ENCODE measurements at regions not wholly inside any gene's neighbourhood (a gene's known extent, or its start where the extent isn't known, plus 50 kb on each side); places are given as distances from the start of the nearest gene placed in this dataset.
"Not testable (repeated sequence)": the region's sequence is repeated elsewhere in the genome, so short reads cannot be mapped to it uniquely, and the experiment has no call there.

DNA sequence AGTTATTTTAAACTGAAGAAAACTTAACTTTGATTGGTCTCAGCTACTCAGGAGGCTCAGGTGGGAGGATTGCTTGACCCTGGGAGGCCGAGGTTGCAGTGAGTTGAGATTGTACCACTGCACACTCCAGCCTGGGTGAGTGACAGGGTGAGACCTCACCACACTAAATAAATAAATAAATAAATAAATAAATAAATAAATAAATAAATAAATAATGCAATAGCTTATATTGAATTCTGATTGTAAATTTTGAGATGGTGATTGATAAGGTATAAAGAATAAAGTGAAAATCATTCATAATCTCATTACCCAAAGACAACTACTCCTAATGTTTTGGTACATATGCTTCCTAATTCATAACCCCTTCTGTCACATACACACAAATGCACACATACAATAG is 58.1 kb downstream of the TUBA3C start:
- no peak for TF ChIP-seq POLR2A (IDR thresholded peaks at IDR 0.05)
- no peak for TF ChIP-seq POLR2AphosphoS5 (IDR thresholded peaks at IDR 0.05)
- TF ChIP-seq, protein P1, sequence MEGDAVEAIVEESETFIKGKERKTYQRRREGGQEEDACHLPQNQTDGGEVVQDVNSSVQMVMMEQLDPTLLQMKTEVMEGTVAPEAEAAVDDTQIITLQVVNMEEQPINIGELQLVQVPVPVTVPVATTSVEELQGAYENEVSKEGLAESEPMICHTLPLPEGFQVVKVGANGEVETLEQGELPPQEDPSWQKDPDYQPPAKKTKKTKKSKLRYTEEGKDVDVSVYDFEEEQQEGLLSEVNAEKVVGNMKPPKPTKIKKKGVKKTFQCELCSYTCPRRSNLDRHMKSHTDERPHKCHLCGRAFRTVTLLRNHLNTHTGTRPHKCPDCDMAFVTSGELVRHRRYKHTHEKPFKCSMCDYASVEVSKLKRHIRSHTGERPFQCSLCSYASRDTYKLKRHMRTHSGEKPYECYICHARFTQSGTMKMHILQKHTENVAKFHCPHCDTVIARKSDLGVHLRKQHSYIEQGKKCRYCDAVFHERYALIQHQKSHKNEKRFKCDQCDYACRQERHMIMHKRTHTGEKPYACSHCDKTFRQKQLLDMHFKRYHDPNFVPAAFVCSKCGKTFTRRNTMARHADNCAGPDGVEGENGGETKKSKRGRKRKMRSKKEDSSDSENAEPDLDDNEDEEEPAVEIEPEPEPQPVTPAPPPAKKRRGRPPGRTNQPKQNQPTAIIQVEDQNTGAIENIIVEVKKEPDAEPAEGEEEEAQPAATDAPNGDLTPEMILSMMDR (IDR thresholded peaks at IDR 0.05): no peak
- no peak for TF ChIP-seq EP300 (IDR thresholded peaks at IDR 0.05)
- H3K36me3 ChIP-seq: no peaks in the 10 kb centered on the region
- ATAC-seq (ENCODE audit: low FRiP score in 2 of 2): no peak

DNA sequence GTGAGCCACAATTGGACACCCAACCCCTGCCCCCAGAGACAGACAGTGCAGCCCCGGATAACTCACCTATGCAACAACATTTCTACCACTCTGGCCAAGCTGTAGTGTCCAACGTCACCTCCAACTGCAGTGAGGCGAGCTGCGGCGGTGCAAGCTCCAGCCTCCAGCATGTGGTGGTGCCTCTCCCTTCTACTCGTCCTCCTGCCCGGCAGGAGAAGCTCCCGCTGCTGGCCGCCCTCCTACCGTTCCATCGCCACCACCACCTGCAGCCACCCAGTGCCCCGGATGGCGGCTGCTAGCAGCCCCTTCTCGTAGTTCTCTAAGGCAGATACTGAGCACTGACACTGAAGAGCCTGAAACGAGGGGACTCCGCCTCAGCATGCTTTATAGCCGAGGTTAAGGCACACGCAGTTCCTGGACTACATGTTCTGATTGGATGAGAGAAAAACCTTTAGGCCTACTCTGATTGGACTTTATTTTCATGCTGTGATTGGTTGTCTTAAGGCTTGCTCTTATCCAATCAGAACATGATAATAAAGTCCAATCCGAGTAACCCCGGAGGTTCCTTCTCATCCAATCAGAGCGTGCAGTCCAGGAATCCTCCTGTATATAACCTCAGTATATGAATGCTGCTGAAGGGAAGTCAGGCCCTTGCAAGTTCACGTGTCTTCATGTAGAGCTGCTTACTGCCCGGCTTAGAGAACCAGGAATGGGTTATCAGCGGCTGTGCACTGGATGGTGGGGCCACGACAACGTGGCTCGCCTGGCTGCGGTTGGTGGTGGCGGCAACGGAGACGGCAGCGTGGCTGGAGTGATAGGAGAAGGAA is 63.5 kb downstream of the TUBA3C start:
- Histone ChIP-seq H3K36me3 (no peaks in the 10 kb centered on the region), H3K27me3 (no peaks in the 10 kb centered on the region), H3K4me1 (no peaks in the 10 kb centered on the region), H3K4me3 (no peak overlapping the region), H3K27ac (no peak overlapping the region), H3K9me3 (no peaks in the 10 kb centered on the region)
- DNase-seq (peak in 1 of 2 donors; percentile 52), ATAC-seq (ENCODE audit: low FRiP score in 2 of 2) (peak in 1 of 2 donors; percentile 11)
- WGBS, 2 donors: 86 to 91% methylated on average over 32 of the region's 32 CpGs
- TF ChIP-seq POLR2A (IDR thresholded peaks at IDR 0.05) (no peak), POLR2AphosphoS5 (IDR thresholded peaks at IDR 0.05) (no peak), EP300 (IDR thresholded peaks at IDR 0.05) (no peak)
- TF ChIP-seq, protein P1 (IDR thresholded peaks at IDR 0.05): no peak

More for the DNA sequence above, 58.1 kb downstream of the TUBA3C start:
- WGBS, 2 donors: 79 to 80% methylated on average over 1 of the region's 1 CpG
- DNase-seq: no peak
- no peak overlapping the region for H3K27ac ChIP-seq
- no peaks in the 10 kb centered on the region for H3K4me1 ChIP-seq
- H3K4me3 ChIP-seq: no peak overlapping the region
- H3K27me3 ChIP-seq: no peaks in the 10 kb centered on the region
- H3K9me3 ChIP-seq: no peaks in the 10 kb centered on the region

DNA sequence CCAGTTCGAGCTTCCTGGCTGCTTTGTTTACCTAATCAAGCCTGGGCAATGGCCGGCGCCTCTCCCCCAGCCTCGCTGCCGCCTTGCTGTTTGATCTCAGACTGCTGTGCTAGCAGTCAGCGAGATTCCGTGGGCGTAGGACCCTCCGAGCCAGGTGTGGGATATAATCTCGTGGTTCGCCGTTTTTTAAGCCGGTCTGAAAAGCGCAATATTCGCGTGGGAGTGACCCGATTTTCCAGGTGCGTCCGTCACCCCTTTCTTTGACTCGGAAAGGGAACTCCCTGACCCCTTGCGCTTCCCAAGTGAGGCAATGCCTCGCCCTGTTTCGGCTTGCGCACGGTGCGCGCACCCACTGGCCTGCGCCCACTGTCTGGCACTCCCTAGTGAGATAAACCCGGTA is 72.4 kb downstream of the TUBA3C start:
- not testable (repeated sequence) for H3K27me3 ChIP-seq; H3K4me1 ChIP-seq; ATAC-seq (ENCODE audit: low FRiP score in 2 of 2); H3K27ac ChIP-seq; H3K36me3 ChIP-seq; H3K9me3 ChIP-seq
- WGBS, 2 donors: 53 to 68% methylated on average over 29 of the region's 29 CpGs
- H3K4me3 ChIP-seq: peak overlapping the region in 2 of 4 donors; percentile 16 to 18
- peak in 1 of 2 donors; percentile 65 for DNase-seq

DNA sequence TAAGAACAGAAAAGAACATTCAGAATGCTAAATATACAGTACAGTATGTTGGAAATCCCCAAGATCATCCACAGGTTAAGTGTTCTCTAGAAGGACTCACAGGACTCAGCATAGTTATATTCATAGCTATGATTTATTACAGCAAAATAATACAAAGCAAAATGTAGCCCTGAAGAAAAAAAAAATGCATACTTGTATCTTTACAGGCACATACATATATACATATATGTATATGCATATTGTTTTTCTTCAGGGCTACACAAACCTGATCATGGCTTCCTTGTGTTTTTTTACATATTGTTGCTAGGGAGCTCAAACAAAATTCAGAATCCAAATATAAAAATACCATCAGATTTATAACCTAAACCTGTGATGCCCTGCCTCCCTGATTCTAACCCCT is 78.5 kb downstream of the TUBA3C start:
- H3K36me3 ChIP-seq: no peaks in the 10 kb centered on the region
- H3K27ac ChIP-seq: no peak overlapping the region
- no peaks in the 10 kb centered on the region for H3K4me1 ChIP-seq
- TF ChIP-seq POLR2A (IDR thresholded peaks at IDR 0.05) (no peak), EP300 (IDR thresholded peaks at IDR 0.05) (no peak), POLR2AphosphoS5 (IDR thresholded peaks at IDR 0.05) (no peak)
- TF ChIP-seq, protein P1 (IDR thresholded peaks at IDR 0.05): no peak
- H3K4me3 ChIP-seq: no peak overlapping the region
- DNase-seq (no peak), ATAC-seq (ENCODE audit: low FRiP score in 2 of 2) (no peak)
- no peaks in the 10 kb centered on the region for H3K27me3 ChIP-seq
- H3K9me3 ChIP-seq: no peaks in the 10 kb centered on the region

DNA sequence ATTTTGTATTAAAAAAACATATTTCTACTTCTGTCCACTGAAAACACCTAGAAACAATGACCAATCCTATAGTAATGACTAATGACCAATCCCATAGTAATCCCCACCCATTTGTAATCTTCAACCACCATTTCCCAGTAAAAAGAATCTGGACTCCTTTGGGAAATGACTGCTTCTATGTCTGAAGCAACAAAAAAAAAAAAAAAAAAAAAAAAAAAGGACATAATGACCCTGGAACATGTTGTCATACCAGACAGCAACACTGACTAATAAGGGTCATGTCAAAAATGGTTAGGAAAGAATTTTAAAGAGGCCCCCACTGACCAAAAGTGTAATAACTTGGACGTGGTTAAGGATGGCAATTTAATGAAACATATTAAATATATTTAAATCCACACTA is 88.3 kb downstream of the TUBA3C start:
- no peak for DNase-seq
- no peaks in the 10 kb centered on the region for H3K36me3 ChIP-seq
- no peaks in the 10 kb centered on the region for H3K4me1 ChIP-seq
- no peak for TF ChIP-seq EP300 (IDR thresholded peaks at IDR 0.05)
- TF ChIP-seq, protein P1 (IDR thresholded peaks at IDR 0.05): no peak
- TF ChIP-seq POLR2AphosphoS5 (IDR thresholded peaks at IDR 0.05): no peak
- no peak for TF ChIP-seq POLR2A (IDR thresholded peaks at IDR 0.05)
- no peaks in the 10 kb centered on the region for H3K27me3 ChIP-seq
- peak in 1 of 2 donors; percentile 63 for ATAC-seq (ENCODE audit: low FRiP score in 2 of 2)
- 51 to 55% methylated on average over 1 of the region's 1 CpG for WGBS, 2 donors
- H3K9me3 ChIP-seq: no peaks in the 10 kb centered on the region
- no peak overlapping the region for H3K27ac ChIP-seq
- no peak overlapping the region for H3K4me3 ChIP-seq
